ENCODE measurements at regions not wholly inside any gene's neighbourhood (a gene's known extent, or its start where the extent isn't known, plus 50 kb on each side); places are given as distances from the start of the nearest gene placed in this dataset.
"Not testable (repeated sequence)": the region's sequence is repeated elsewhere in the genome, so short reads cannot be mapped to it uniquely, and the experiment has no call there.

GRCh38 chr10:63833411-63834060 lies 312.3 kb downstream of the REEP3 start:
- ChIA-PET POLR2A (ENCODE audit: low non-redundant PET) (no interaction called here), CTCF (no interaction called here)
- no peak overlapping the region for H3K27ac ChIP-seq
- TF ChIP-seq CTCF (conservative IDR thresholded peaks at IDR 0.05; ENCODE audit: low read depth) = no peak
- no peak for DNase-seq (ENCODE audit: low spot score)

GRCh38 chr10:63836666-63837442 lies 315.7 kb downstream of the REEP3 start:
- ChIA-PET POLR2A (ENCODE audit: low non-redundant PET) (no interaction called here), CTCF (interaction anchor here (0.6 kb wide), 1 partner anchor 116 kb away, joined by 3 read pairs; no protein-coding TSS in a partner anchor)
- no peak overlapping the region for H3K27ac ChIP-seq
- no peak for TF ChIP-seq CTCF (conservative IDR thresholded peaks at IDR 0.05; ENCODE audit: low read depth)
- no peak for DNase-seq (ENCODE audit: low spot score)

- DNase-seq (ENCODE audit: low spot score) = no peak
- TF ChIP-seq CTCF (conservative IDR thresholded peaks at IDR 0.05; ENCODE audit: low read depth) = no peak
- ChIA-PET POLR2A (ENCODE audit: low non-redundant PET) (no interaction called here), CTCF (no interaction called here)
- H3K27ac ChIP-seq = no peak overlapping the region
Measured at GRCh38 chr10:63841761-63842160, 320.6 kb downstream of the REEP3 start.

- no peak for TF ChIP-seq CTCF (conservative IDR thresholded peaks at IDR 0.05; ENCODE audit: low read depth)
- CTCF ChIA-PET = interaction anchor here (0.5 kb wide), 1 partner anchor 133 kb away, joined by 3 read pairs; no protein-coding TSS in a partner anchor
- no peak for DNase-seq (ENCODE audit: low spot score)
- POLR2A ChIA-PET (ENCODE audit: low non-redundant PET) = no interaction called here
- H3K27ac ChIP-seq = no peak overlapping the region
Measured at GRCh38 chr10:63843107-63843506, 321.9 kb downstream of the REEP3 start.

GRCh38 chr10:63848871-63849270 lies 327.7 kb downstream of the REEP3 start:
- DNase-seq (ENCODE audit: low spot score); H3K27ac ChIP-seq; POLR2A ChIA-PET (ENCODE audit: low non-redundant PET): not testable (repeated sequence)
- CTCF ChIA-PET = interaction anchor here (0.6 to 2.9 kb wide), 2 partner anchors 18 to 118 kb away, joined by 5 to 7 read pairs; no protein-coding TSS in a partner anchor

GRCh38 chr10:63862860-63863259 lies 341.7 kb downstream of the REEP3 start:
- no peak for TF ChIP-seq CTCF (conservative IDR thresholded peaks at IDR 0.05; ENCODE audit: low read depth)
- DNase-seq (ENCODE audit: low spot score) = no peak
- CTCF ChIA-PET = no interaction called here
- POLR2A ChIA-PET (ENCODE audit: low non-redundant PET) = no interaction called here
- H3K27ac ChIP-seq = no peak overlapping the region

GRCh38 chr10:63865210-63865609 lies 344.0 kb downstream of the REEP3 start:
- POLR2A ChIA-PET (ENCODE audit: low non-redundant PET) = no interaction called here
- no peak for TF ChIP-seq CTCF (conservative IDR thresholded peaks at IDR 0.05; ENCODE audit: low read depth)

More at GRCh38 chr10:63865210-63865609, 344.0 kb downstream of the REEP3 start:
- H3K27ac ChIP-seq = no peak overlapping the region
- DNase-seq (ENCODE audit: low spot score) = no peak
- CTCF ChIA-PET = interaction anchor here (1.0 kb wide), 1 partner anchor 34 kb away, joined by 3 read pairs; no protein-coding TSS in a partner anchor

Data from RWPE1 (cell line).